HEK293T (cell line): ENCODE measurements at regions not wholly inside any gene's neighbourhood (a gene's known extent, or its start where the extent isn't known, plus 50 kb on each side); places are given as distances from the start of the nearest gene placed in this dataset.

Source experiments
- ARNT ChIP-seq: fragments of 450-650 bp; IDR thresholded peaks from 2 replicates; pipeline ENCODE4 v1.6.1; 2017; ENCODE audit warnings: mild to moderate bottlenecking
- BHLHE40 ChIP-seq: fragments of 450-650 bp; IDR thresholded peaks from 2 replicates; pipeline ENCODE4 v1.6.1; 2016; ENCODE audit warnings: mild to moderate bottlenecking, moderate library complexity, borderline replicate concordance
- ELF4 ChIP-seq: fragments of 450-650 bp; IDR thresholded peaks from 2 replicates; pipeline ENCODE4 v1.6.1; 2017; ENCODE audit warnings: antibody characterized with exemption
- FOXA1 ChIP-seq: fragments of 450-650 bp; IDR thresholded peaks from 2 replicates; pipeline ENCODE4 v1.6.1; 2016; ENCODE audit warnings: mild to moderate bottlenecking
- FOXK2 ChIP-seq: fragments of 450-650 bp; IDR thresholded peaks from 2 replicates; pipeline ENCODE4 v1.6.1; 2016; ENCODE audit warnings: mild to moderate bottlenecking
- FOXM1 ChIP-seq: fragments of 450-650 bp; IDR thresholded peaks from 2 replicates; pipeline ENCODE4 v1.6.1; 2017; ENCODE audit warnings: mild to moderate bottlenecking, borderline replicate concordance
- HDGF ChIP-seq: fragments of 450-650 bp; IDR thresholded peaks from 2 replicates; pipeline ENCODE4 v1.6.1; 2017; ENCODE audit warnings: antibody characterized with exemption, borderline replicate concordance
- LEF1 ChIP-seq: fragments of 450-650 bp; IDR thresholded peaks from 2 replicates; pipeline ENCODE4 v1.6.1; 2017; ENCODE audit warnings: mild to moderate bottlenecking, borderline replicate concordance
- PKNOX1 ChIP-seq: fragments of 450-650 bp; IDR thresholded peaks from 2 replicates; pipeline ENCODE4 v1.6.1; 2016
- SP1 ChIP-seq: fragments of 450-650 bp; IDR thresholded peaks from 2 replicates; pipeline ENCODE4 v1.6.1; 2017
- TARDBP ChIP-seq: fragments of 450-650 bp; IDR thresholded peaks from 2 replicates; pipeline ENCODE4 v1.6.1; 2016
- ZNF384 ChIP-seq: fragments of 450-650 bp; IDR thresholded peaks from 2 replicates; pipeline ENCODE4 v1.6.1; 2016

- TF ChIP-seq SP1 = no peak
- no peak for TF ChIP-seq TARDBP
- TF ChIP-seq PKNOX1 = no peak
- no peak for TF ChIP-seq FOXK2
- no peak for TF ChIP-seq BHLHE40
- no peak for TF ChIP-seq FOXA1
- TF ChIP-seq LEF1 = no peak
- TF ChIP-seq HDGF = no peak
- no peak for TF ChIP-seq ZNF384
- TF ChIP-seq FOXM1 = no peak
- no peak for TF ChIP-seq ARNT
- no peak for TF ChIP-seq ELF4
These were observed 92.5 kb downstream of the DUSP6 start for GRCh38 chr12:89259821-89260220.
